ENCODE measurements at regions not wholly inside any gene's neighbourhood (a gene's known extent, or its start where the extent isn't known, plus 50 kb on each side); places are given as distances from the start of the nearest gene placed in this dataset.

- H3K4me3 Mint-ChIP-seq = no peak overlapping the region
- no peaks in the 10 kb centered on the region for H3K9me3 ChIP-seq (ENCODE audit: low read depth)
- H3K4me1 ChIP-seq = no peaks in the 10 kb centered on the region
- no peaks in the 10 kb centered on the region for H3K9me3 Mint-ChIP-seq
- no peaks in the 10 kb centered on the region for H3K27me3 ChIP-seq
- H3K27ac ChIP-seq = no peak overlapping the region
- H2AFZ ChIP-seq (replicated peaks) = no peak overlapping the region
- no peaks in the 10 kb centered on the region for H4K20me1 ChIP-seq (ENCODE audit: low read depth)
- H3K27ac Mint-ChIP-seq = no peak overlapping the region
- no peaks in the 10 kb centered on the region for H3K27me3 Mint-ChIP-seq (ENCODE audit: insufficient read depth, low read depth)
- H3K79me2 ChIP-seq (ENCODE audit: low read depth) = no peaks in the 10 kb centered on the region
- TF ChIP-seq CTCF (IDR thresholded peaks at IDR 0.05) = no peak
- no peak for TF ChIP-seq EZH2 (IDR thresholded peaks at IDR 0.05)
- H3F3A ChIP-seq (ENCODE audit: low read depth) = no peaks in the 10 kb centered on the region
- H3K4me2 ChIP-seq = no peak overlapping the region
- no peaks in the 10 kb centered on the region for H3K4me1 Mint-ChIP-seq
- no peak overlapping the region for H3K4me3 ChIP-seq
- no peak overlapping the region for H3K9ac ChIP-seq
- H3K36me3 Mint-ChIP-seq = no peaks in the 10 kb centered on the region
- H3K36me3 ChIP-seq = no peaks in the 10 kb centered on the region
- no peak for DNase-seq (ENCODE audit: low spot score)
Observed at GRCh38 chr2:103754530-103754929, 992.7 kb downstream of the TMEM182 start.

DNA sequence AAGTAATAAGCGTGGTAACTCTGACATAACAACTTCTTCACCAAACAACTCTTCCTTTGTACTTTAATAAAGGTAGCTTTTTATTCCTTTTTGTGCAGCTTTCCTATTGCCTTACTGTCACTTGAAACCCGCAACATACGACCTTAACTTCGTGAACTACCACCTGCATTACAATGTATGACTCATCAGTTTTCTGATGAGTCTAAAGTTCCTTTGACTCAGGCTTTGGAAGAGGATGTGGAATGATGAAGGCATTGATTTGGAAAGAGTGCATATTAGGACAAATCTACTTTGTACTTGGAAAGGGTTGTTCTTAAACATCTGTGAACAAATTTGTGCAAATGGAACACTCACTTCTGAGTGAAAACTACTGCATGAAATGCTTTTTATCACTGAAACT lies 1012.1 kb downstream of the TMEM182 start:
- Mint-ChIP-seq H3K4me1 (peaks cover 11% of the 10 kb centered on the region), H3K4me3 (no peak overlapping the region), H3K27me3 (ENCODE audit: insufficient read depth, low read depth) (no peaks in the 10 kb centered on the region), H3K9me3 (peaks cover 11% of the 10 kb centered on the region), H3K36me3 (peaks cover 4% of the 10 kb centered on the region), H3K27ac (no peak overlapping the region)
- Histone ChIP-seq H3K4me2 (no peak overlapping the region), H3K79me2 (ENCODE audit: low read depth) (no peaks in the 10 kb centered on the region), H4K20me1 (ENCODE audit: low read depth) (no peaks in the 10 kb centered on the region), H3K4me3 (no peak overlapping the region), H3K4me1 (no peaks in the 10 kb centered on the region), H3F3A (ENCODE audit: low read depth) (no peaks in the 10 kb centered on the region), H3K27me3 (no peaks in the 10 kb centered on the region), H3K36me3 (no peaks in the 10 kb centered on the region), H3K27ac (no peak overlapping the region), H3K9me3 (ENCODE audit: low read depth) (no peaks in the 10 kb centered on the region), H2AFZ (replicated peaks) (no peak overlapping the region), H3K9ac (no peak overlapping the region)
- DNase-seq (ENCODE audit: low spot score) = no peak
- TF ChIP-seq EZH2 (IDR thresholded peaks at IDR 0.05) (no peak), EZH2phosphoT487 (IDR thresholded peaks at IDR 0.05) (no peak), CTCF (IDR thresholded peaks at IDR 0.05) (no peak)

DNA sequence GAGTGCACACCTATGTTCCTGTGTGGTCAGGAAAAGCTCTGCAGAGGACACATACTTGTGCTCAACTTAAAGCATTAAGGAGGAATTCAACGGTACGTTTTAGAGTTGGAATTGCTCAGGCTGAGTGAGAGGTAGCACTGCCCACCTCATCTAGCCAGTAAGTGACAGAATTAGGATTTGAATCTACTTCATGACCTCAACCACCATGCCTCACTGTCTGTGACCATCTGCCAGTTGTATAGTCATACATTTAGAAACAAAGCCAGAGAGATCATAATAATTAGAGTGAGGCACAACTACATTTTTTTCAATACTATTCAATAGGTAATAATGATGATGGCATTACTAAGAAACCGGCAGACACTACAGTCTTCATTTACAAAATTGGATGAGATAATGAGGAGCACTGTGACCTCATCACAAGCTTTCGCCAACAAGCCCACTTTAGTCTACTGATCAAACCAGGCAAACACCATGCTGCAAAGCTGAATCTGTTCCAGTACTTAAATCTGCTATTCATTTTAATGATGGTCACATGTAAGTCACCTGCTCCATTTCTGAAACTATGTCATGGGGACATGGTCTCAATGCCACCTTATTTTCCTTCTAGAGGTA lies 1018.4 kb downstream of the TMEM182 start:
- Mint-ChIP-seq H3K27me3 (ENCODE audit: insufficient read depth, low read depth) (no peaks in the 10 kb centered on the region), H3K9me3 (peaks cover 6% of the 10 kb centered on the region), H3K27ac (no peak overlapping the region), H3K4me1 (peaks cover 26% of the 10 kb centered on the region), H3K36me3 (no peaks in the 10 kb centered on the region), H3K4me3 (no peak overlapping the region)
- Histone ChIP-seq H3K4me3 (no peak overlapping the region), H3K9me3 (ENCODE audit: low read depth) (no peaks in the 10 kb centered on the region), H3K27ac (no peak overlapping the region), H4K20me1 (ENCODE audit: low read depth) (no peaks in the 10 kb centered on the region), H3K79me2 (ENCODE audit: low read depth) (no peaks in the 10 kb centered on the region), H3K9ac (no peak overlapping the region), H2AFZ (replicated peaks) (no peak overlapping the region), H3K36me3 (no peaks in the 10 kb centered on the region), H3F3A (ENCODE audit: low read depth) (no peaks in the 10 kb centered on the region), H3K4me2 (no peak overlapping the region), H3K27me3 (no peaks in the 10 kb centered on the region), H3K4me1 (peaks cover 18% of the 10 kb centered on the region)
- no peak for DNase-seq (ENCODE audit: low spot score)
- TF ChIP-seq EZH2phosphoT487 (IDR thresholded peaks at IDR 0.05) (no peak), EZH2 (IDR thresholded peaks at IDR 0.05) (no peak), CTCF (IDR thresholded peaks at IDR 0.05) (no peak)

All from neural progenitor cell (in vitro differentiated cells).